Natural killer cell (primary cell): ENCODE measurements at regions not wholly inside any gene's neighbourhood (a gene's known extent, or its start where the extent isn't known, plus 50 kb on each side); places are given as distances from the start of the nearest gene placed in this dataset.

Experiments used
- ATAC-seq, 3 donors: fragments of 150-1000 bp in 2 of 3; fragments of 200-7000 bp in 1 of 3; cut with Tn5 transposase; 1 replicate in 1 of 3; 2 replicates in 2 of 3; pipeline ENCODE4 v1.10.0; 2021; ENCODE audit warnings: mild to moderate bottlenecking in 2 of 3, moderate library complexity in 2 of 3
- DNase-seq, 2 donors: peaks; one replicate each; pipeline versions ENCODE4 v3.0.0 to v3.0.0-alpha.2; 2013 to 2021; ENCODE audit warnings: mixed read lengths in 1 of 2
- H3K27ac ChIP-seq: one replicate; pipeline ENCODE4 v1.5.1; 2013; ENCODE audit warnings: mild to moderate bottlenecking, low read length
- H3K27me3 ChIP-seq: one replicate; pipeline ENCODE4 v1.6.1; 2013; ENCODE audit warnings: low read length; ENCODE audit not compliant: control insufficient read depth, insufficient read depth
- H3K36me3 ChIP-seq: one replicate; pipeline ENCODE4 v1.6.1; 2013; ENCODE audit warnings: low read length; ENCODE audit not compliant: control insufficient read depth, insufficient read depth
- H3K4me1 ChIP-seq: one replicate; pipeline ENCODE4 v1.6.1; 2013; ENCODE audit warnings: low read length; ENCODE audit not compliant: control insufficient read depth, insufficient read depth
- H3K4me3 ChIP-seq: one replicate; pipeline ENCODE4 v1.5.1; 2013; ENCODE audit warnings: low read length
- H3K9me3 ChIP-seq: one replicate; pipeline ENCODE4 v1.6.1; 2013; ENCODE audit warnings: low read length; ENCODE audit not compliant: control insufficient read depth, insufficient read depth
- H3K27ac Mint-ChIP-seq, 2 donors: one replicate each; pipeline ENCODE4 v1.8.0; 2022; ENCODE audit warnings: mild to moderate bottlenecking in 2 of 2, mixed read lengths in 2 of 2, moderate library complexity in 1 of 2
- H3K27me3 Mint-ChIP-seq, 2 donors: one replicate each; pipeline ENCODE4 v1.8.0; 2022; ENCODE audit warnings: low read depth in 2 of 2, mixed read lengths in 2 of 2
- H3K36me3 Mint-ChIP-seq: one replicate; pipeline ENCODE4 v1.8.0; 2022; ENCODE audit warnings: mixed read lengths
- H3K4me1 Mint-ChIP-seq, 2 donors: one replicate each; pipeline ENCODE4 v1.8.0; 2022; ENCODE audit warnings: mixed read lengths in 2 of 2
- H3K4me3 Mint-ChIP-seq: one replicate; pipeline ENCODE4 v1.8.0; 2022; ENCODE audit warnings: mild to moderate bottlenecking, moderate library complexity, mixed read lengths
- H3K9me3 Mint-ChIP-seq, 2 donors: one replicate each; pipeline ENCODE4 v1.8.0; 2022; ENCODE audit warnings: mixed read lengths in 2 of 2
- CTCF ChIP-seq: fragments of 200-600 bp; IDR thresholded peaks from one replicate; pipeline ENCODE4 v1.8.0; 2022; ENCODE audit warnings: antibody characterized with exemption
- WGBS: methylation state at CpG from one replicate; pipeline ENCODE4 v1.1.7; 2013; ENCODE audit warnings: missing lambda C conversion rate; ENCODE audit not compliant: insufficient coverage; 5-methylcytosine and 5-hydroxymethylcytosine counted together
- intact Hi-C: fragments of 100-400 bp; cut with micrococcal nuclease; formaldehyde crosslinking; loops from one replicate; pipeline ENCODE4 v1.14.2; 2022

- no peak for TF ChIP-seq CTCF
- DNase-seq = no peak
- no peaks in the 10 kb centered on the region for H3K27me3 Mint-ChIP-seq
- Histone ChIP-seq H3K27me3 (no peaks in the 10 kb centered on the region), H3K4me1 (no peaks in the 10 kb centered on the region), H3K9me3 (peaks cover 9% of the 10 kb centered on the region), H3K4me3 (no peak overlapping the region), H3K36me3 (no peaks in the 10 kb centered on the region), H3K27ac (no peak overlapping the region)
- no peaks in the 10 kb centered on the region for H3K4me1 Mint-ChIP-seq
- peaks cover 13 to 20% of the 10 kb centered on the region in 2 donors for H3K9me3 Mint-ChIP-seq
- intact Hi-C loops = no loop called here
- no peak overlapping the region for H3K27ac Mint-ChIP-seq
- ATAC-seq = no peak
- no CpG with 5 or more reads among the region's 1 CpG for WGBS
- H3K4me3 Mint-ChIP-seq = no peak overlapping the region
- no peaks in the 10 kb centered on the region for H3K36me3 Mint-ChIP-seq
Observed at GRCh38 chr3:82521657-82522056, 760.2 kb upstream of the GBE1 start.

GRCh38 chr3:82520846-82521245 lies 759.4 kb upstream of the GBE1 start:
- H3K36me3 Mint-ChIP-seq = no peaks in the 10 kb centered on the region
- no peak overlapping the region for H3K27ac Mint-ChIP-seq
- Histone ChIP-seq H3K27ac (no peak overlapping the region), H3K9me3 (peaks cover 9% of the 10 kb centered on the region), H3K4me1 (no peaks in the 10 kb centered on the region), H3K27me3 (no peaks in the 10 kb centered on the region), H3K4me3 (no peak overlapping the region), H3K36me3 (no peaks in the 10 kb centered on the region)
- 60% methylated on average over 2 of the region's 2 CpGs for WGBS
- intact Hi-C loops = no loop called here
- H3K9me3 Mint-ChIP-seq = peaks cover 17 to 19% of the 10 kb centered on the region in 2 donors
- TF ChIP-seq CTCF = no peak
- no peaks in the 10 kb centered on the region for H3K4me1 Mint-ChIP-seq
- no peaks in the 10 kb centered on the region for H3K27me3 Mint-ChIP-seq
- ATAC-seq = no peak
- H3K4me3 Mint-ChIP-seq = no peak overlapping the region
- no peak for DNase-seq

GRCh38 chr3:82509951-82510603 lies 748.6 kb upstream of the GBE1 start:
- H3K9me3 Mint-ChIP-seq = peaks cover 4 to 15% of the 10 kb centered on the region in 2 donors
- Histone ChIP-seq H3K9me3 (peaks cover 22% of the 10 kb centered on the region), H3K4me3 (no peak overlapping the region), H3K27ac (no peak overlapping the region), H3K27me3 (no peaks in the 10 kb centered on the region), H3K36me3 (no peaks in the 10 kb centered on the region), H3K4me1 (no peaks in the 10 kb centered on the region)
- no peaks in the 10 kb centered on the region for H3K27me3 Mint-ChIP-seq
- H3K4me1 Mint-ChIP-seq = no peaks in the 10 kb centered on the region
- DNase-seq = no peak
- intact Hi-C loops = no loop called here
- 91% methylated on average over 16 of the region's 16 CpGs for WGBS
- H3K36me3 Mint-ChIP-seq = no peaks in the 10 kb centered on the region
- no peak for TF ChIP-seq CTCF
- no peak for ATAC-seq
- H3K4me3 Mint-ChIP-seq = no peak overlapping the region
- no peak overlapping the region for H3K27ac Mint-ChIP-seq
